ENCODE measurements at regions not wholly inside any gene's neighbourhood (a gene's known extent, or its start where the extent isn't known, plus 50 kb on each side); places are given as distances from the start of the nearest gene placed in this dataset.
"Not testable (repeated sequence)": the region's sequence is repeated elsewhere in the genome, so short reads cannot be mapped to it uniquely, and the experiment has no call there.

- H3K4me1 ChIP-seq; H3K9me3 ChIP-seq; H3K27ac ChIP-seq; H3K36me3 ChIP-seq; intact Hi-C loops (cut with DNase I); H3K4me3 ChIP-seq; H3K27me3 ChIP-seq; DNase-seq (ENCODE audit: low spot score in 2 of 2): not testable (repeated sequence)
Measured at GRCh38 chr12:76292891-76293290, 55.3 kb downstream of the BBS10 start.

GRCh38 chr12:76292305-76292704 is 55.9 kb downstream of the BBS10 start:
- intact Hi-C loops (cut with DNase I); H3K4me3 ChIP-seq; H3K36me3 ChIP-seq; H3K4me1 ChIP-seq; H3K27me3 ChIP-seq; H3K27ac ChIP-seq; H3K9me3 ChIP-seq; DNase-seq (ENCODE audit: low spot score in 2 of 2): not testable (repeated sequence)

- intact Hi-C loops (cut with DNase I), result no loop called here
- H3K4me1 ChIP-seq, result no peaks in the 10 kb centered on the region
- no peaks in the 10 kb centered on the region for H3K9me3 ChIP-seq
- no peak for DNase-seq (ENCODE audit: low spot score in 2 of 2)
- no peaks in the 10 kb centered on the region for H3K27me3 ChIP-seq
- H3K4me3 ChIP-seq, result no peak overlapping the region
- TF ChIP-seq CTCF (IDR thresholded peaks at IDR 0.05), result no peak
- no peaks in the 10 kb centered on the region for H3K36me3 ChIP-seq
- no peak overlapping the region for H3K27ac ChIP-seq
Measured at GRCh38 chr12:76290963-76291859, 57.0 kb downstream of the BBS10 start.

GRCh38 chr12:76288218-76288617 is 60.0 kb downstream of the BBS10 start:
- intact Hi-C loops (cut with DNase I), result no loop called here
- Histone ChIP-seq H3K9me3 (no peaks in the 10 kb centered on the region), H3K4me1 (no peaks in the 10 kb centered on the region), H3K27me3 (no peaks in the 10 kb centered on the region), H3K27ac (no peak overlapping the region), H3K4me3 (no peak overlapping the region), H3K36me3 (no peaks in the 10 kb centered on the region)
- no peak for TF ChIP-seq CTCF (IDR thresholded peaks at IDR 0.05)
- DNase-seq (ENCODE audit: low spot score in 2 of 2), result no peak

GRCh38 chr12:76284816-76285750 is 63.1 kb downstream of the BBS10 start:
- no peak for DNase-seq (ENCODE audit: low spot score in 2 of 2)
- no peak overlapping the region for H3K4me3 ChIP-seq
- H3K36me3 ChIP-seq, result no peaks in the 10 kb centered on the region
- H3K27ac ChIP-seq, result no peak overlapping the region
- H3K4me1 ChIP-seq, result no peaks in the 10 kb centered on the region
- no peak for TF ChIP-seq CTCF (IDR thresholded peaks at IDR 0.05)
- intact Hi-C loops (cut with DNase I), result no loop called here
- H3K9me3 ChIP-seq, result no peaks in the 10 kb centered on the region
- no peaks in the 10 kb centered on the region for H3K27me3 ChIP-seq

- H3K36me3 ChIP-seq, result no peaks in the 10 kb centered on the region
- H3K4me3 ChIP-seq, result no peak overlapping the region
- DNase-seq (ENCODE audit: low spot score in 2 of 2), result no peak
- no peaks in the 10 kb centered on the region for H3K9me3 ChIP-seq
- intact Hi-C loops (cut with DNase I), result no loop called here
- no peaks in the 10 kb centered on the region for H3K27me3 ChIP-seq
- no peaks in the 10 kb centered on the region for H3K4me1 ChIP-seq
- no peak for TF ChIP-seq CTCF (IDR thresholded peaks at IDR 0.05)
- H3K27ac ChIP-seq, result no peak overlapping the region
Measured at GRCh38 chr12:76282744-76283143, 65.5 kb downstream of the BBS10 start.
